ENCODE measurements at regions not wholly inside any gene's neighbourhood (a gene's known extent, or its start where the extent isn't known, plus 50 kb on each side); places are given as distances from the start of the nearest gene placed in this dataset.

DNA sequence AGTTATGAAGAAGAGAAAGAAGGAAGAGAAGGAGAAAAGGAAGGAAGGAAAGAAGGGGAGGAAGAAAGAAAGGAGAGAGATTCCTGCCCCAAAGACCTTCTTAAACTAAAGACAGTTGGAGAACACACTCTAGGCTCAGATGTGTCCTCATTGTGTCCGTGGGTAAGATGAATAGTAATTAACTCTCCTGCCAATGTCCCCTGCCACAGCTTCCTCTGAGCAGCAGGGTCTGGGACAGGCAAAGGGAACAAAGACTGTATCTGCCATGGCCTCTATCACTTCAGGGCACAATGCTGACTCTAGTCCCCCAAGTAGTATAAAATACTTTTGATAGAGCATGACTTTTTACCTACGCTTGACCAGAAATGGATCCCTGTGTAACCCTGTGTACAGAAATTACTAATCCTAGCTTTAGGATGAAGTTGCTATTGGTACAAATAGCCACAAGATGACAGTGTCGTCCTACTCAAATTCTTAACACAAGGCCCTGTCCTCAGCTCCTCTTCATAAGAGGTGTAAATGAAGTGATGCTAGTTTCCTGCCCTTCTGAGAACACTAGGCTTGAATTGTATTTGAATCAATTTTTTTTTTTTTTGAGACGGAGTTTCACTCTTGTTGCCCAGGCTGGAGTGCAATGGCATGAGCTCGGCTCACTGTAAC, 186.2 kb upstream of the GPR12 start:
- TF ChIP-seq TAF1 (IDR thresholded peaks at IDR 0.05; ENCODE audit: borderline replicate concordance, insufficient read depth, low read length) (no peak), SIN3A (IDR thresholded peaks at IDR 0.05; ENCODE audit: borderline replicate concordance, insufficient read depth, low read length) (no peak), FOXP2 (optimal IDR thresholded peaks at IDR 0.05; ENCODE audit: borderline replicate concordance, extremely low read depth, extremely low read length, insufficient read depth) (no peak), POLR2AphosphoS5 (IDR thresholded peaks at IDR 0.05; ENCODE audit: low read depth, low read length) (no peak)
- TF ChIP-seq, protein P1, sequence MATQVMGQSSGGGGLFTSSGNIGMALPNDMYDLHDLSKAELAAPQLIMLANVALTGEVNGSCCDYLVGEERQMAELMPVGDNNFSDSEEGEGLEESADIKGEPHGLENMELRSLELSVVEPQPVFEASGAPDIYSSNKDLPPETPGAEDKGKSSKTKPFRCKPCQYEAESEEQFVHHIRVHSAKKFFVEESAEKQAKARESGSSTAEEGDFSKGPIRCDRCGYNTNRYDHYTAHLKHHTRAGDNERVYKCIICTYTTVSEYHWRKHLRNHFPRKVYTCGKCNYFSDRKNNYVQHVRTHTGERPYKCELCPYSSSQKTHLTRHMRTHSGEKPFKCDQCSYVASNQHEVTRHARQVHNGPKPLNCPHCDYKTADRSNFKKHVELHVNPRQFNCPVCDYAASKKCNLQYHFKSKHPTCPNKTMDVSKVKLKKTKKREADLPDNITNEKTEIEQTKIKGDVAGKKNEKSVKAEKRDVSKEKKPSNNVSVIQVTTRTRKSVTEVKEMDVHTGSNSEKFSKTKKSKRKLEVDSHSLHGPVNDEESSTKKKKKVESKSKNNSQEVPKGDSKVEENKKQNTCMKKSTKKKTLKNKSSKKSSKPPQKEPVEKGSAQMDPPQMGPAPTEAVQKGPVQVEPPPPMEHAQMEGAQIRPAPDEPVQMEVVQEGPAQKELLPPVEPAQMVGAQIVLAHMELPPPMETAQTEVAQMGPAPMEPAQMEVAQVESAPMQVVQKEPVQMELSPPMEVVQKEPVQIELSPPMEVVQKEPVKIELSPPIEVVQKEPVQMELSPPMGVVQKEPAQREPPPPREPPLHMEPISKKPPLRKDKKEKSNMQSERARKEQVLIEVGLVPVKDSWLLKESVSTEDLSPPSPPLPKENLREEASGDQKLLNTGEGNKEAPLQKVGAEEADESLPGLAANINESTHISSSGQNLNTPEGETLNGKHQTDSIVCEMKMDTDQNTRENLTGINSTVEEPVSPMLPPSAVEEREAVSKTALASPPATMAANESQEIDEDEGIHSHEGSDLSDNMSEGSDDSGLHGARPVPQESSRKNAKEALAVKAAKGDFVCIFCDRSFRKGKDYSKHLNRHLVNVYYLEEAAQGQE (IDR thresholded peaks at IDR 0.05; ENCODE audit: insufficient read depth in 1 of 2, low read depth in 2 of 2, low read length in 2 of 2) = no peak

DNA sequence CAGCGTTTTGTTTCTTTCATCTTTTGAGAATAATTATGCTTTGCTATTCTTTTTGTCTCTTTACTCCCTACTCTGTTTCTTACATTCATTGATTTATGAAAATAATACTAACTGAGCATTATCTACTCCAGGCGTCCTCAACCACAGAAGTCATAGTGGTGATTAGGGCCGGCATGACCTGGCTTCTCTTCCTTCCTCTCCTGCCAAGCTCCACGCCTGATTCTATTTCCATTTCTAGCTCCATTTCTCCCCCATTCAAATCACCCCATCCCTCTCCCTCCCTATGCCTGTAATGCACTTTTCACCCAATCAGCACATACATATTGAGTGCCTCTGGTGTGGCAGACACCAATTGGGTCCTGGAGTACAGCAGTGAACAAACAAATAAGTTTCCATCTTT, 183.2 kb upstream of the GPR12 start:
- TF ChIP-seq, protein P1 (IDR thresholded peaks at IDR 0.05; ENCODE audit: insufficient read depth in 1 of 2, low read depth in 2 of 2, low read length in 2 of 2) = no peak
- TF ChIP-seq TAF1 (IDR thresholded peaks at IDR 0.05; ENCODE audit: borderline replicate concordance, insufficient read depth, low read length) (no peak), SIN3A (IDR thresholded peaks at IDR 0.05; ENCODE audit: borderline replicate concordance, insufficient read depth, low read length) (no peak), POLR2AphosphoS5 (IDR thresholded peaks at IDR 0.05; ENCODE audit: low read depth, low read length) (no peak), FOXP2 (optimal IDR thresholded peaks at IDR 0.05; ENCODE audit: borderline replicate concordance, extremely low read depth, extremely low read length, insufficient read depth) (no peak)

DNA sequence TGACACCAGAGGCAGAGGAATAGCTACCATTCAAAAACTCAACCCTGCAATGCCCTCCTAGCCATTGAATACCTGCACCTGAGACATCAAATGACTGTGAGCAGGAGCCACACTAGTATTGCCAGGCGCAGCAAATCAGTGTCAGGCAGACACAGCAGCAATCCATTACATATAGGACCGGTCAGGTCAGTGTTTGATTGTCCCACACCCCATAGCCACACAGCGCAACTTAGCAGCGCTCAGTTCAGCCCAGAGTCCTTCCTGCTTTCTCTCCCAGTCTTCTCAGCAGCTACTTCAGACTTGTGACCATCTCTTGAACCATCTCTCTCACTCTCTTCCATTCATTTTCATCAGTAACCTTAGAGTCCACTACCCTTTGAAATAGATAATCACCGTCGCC, 181.6 kb upstream of the GPR12 start:
- TF ChIP-seq TAF1 (IDR thresholded peaks at IDR 0.05; ENCODE audit: borderline replicate concordance, insufficient read depth, low read length) = no peak
- TF ChIP-seq POLR2AphosphoS5 (IDR thresholded peaks at IDR 0.05; ENCODE audit: low read depth, low read length) = no peak
- no peak for TF ChIP-seq FOXP2 (optimal IDR thresholded peaks at IDR 0.05; ENCODE audit: borderline replicate concordance, extremely low read depth, extremely low read length, insufficient read depth)
- TF ChIP-seq, protein P1 (IDR thresholded peaks at IDR 0.05; ENCODE audit: insufficient read depth in 1 of 2, low read depth in 2 of 2, low read length in 2 of 2) = no peak

DNA sequence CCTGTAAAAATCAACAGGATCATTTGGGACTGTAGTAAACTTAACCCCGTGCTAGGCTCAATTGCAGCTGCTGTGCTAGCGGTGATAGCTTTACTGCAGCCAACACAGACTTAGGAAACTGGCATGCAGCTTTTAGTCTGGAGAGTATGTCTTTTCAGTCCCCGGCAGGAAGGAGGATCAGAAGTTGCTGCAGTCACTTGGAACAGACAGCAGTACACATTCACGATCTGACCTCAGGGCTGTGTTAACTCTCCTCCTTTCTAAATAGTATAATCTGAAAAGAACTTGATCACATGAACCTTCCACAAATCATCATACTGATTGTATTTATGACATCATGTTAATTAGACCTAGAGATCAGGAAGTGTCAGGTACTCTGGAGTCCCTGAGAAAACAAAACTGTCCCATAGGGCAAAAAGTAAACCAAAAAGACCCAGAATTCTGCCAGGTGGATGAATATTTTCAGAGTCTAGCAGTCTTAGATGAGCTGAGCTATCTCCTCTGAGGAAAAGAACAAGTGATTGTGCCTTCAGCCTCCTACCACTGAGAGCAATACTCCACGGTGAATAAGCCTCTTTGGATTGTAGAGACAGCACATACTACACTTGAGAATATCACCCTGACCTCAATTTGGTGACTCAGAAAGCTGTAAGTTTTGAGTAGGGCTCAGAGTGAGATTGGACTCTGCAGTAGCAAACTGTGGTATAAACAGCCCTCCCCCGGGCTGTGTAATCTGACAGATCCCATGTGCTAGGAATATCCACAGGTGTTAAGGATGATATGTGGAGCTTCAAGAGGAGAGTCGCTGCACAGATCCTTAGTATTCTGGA, 181.0 kb upstream of the GPR12 start:
- TF ChIP-seq POLR2AphosphoS5 (IDR thresholded peaks at IDR 0.05; ENCODE audit: low read depth, low read length) (no peak), SIN3A (IDR thresholded peaks at IDR 0.05; ENCODE audit: borderline replicate concordance, insufficient read depth, low read length) (no peak), TAF1 (IDR thresholded peaks at IDR 0.05; ENCODE audit: borderline replicate concordance, insufficient read depth, low read length) (no peak), FOXP2 (optimal IDR thresholded peaks at IDR 0.05; ENCODE audit: borderline replicate concordance, extremely low read depth, extremely low read length, insufficient read depth) (no peak)
- TF ChIP-seq, protein P1 (IDR thresholded peaks at IDR 0.05; ENCODE audit: insufficient read depth in 1 of 2, low read depth in 2 of 2, low read length in 2 of 2) = no peak
